Gastroesophageal sphincter (tissue), 3 donors: ENCODE measurements at regions not wholly inside any gene's neighbourhood (a gene's known extent, or its start where the extent isn't known, plus 50 kb on each side); places are given as distances from the start of the nearest gene placed in this dataset.

Experiments used
- CTCF ChIP-seq, 4 experiments: fragments of 200-600 bp in 2 of 4; fragments of 450-650 bp in 2 of 4; sonication (generic) in 1 of 4; IDR thresholded peaks; one replicate each; pipeline ENCODE4 v1.5.1; 2017 to 2019; ENCODE audit warnings: antibody characterized with exemption in 4 of 4, mild to moderate bottlenecking in 2 of 4, moderate library complexity in 2 of 4
- EP300 ChIP-seq: sonication (generic); formaldehyde crosslinking; IDR thresholded peaks from one replicate; pipeline ENCODE4 v1.6.1; 2017; ENCODE audit warnings: antibody characterized with exemption, mild to moderate bottlenecking
- POLR2A ChIP-seq, 2 donors: fragments of 450-650 bp; IDR thresholded peaks; one replicate each; pipeline ENCODE4 v1.6.1; 2017; ENCODE audit warnings: antibody characterized with exemption in 2 of 2, mild to moderate bottlenecking in 2 of 2, moderate library complexity in 1 of 2
- POLR2AphosphoS5 ChIP-seq: sonication (generic); formaldehyde crosslinking; IDR thresholded peaks from one replicate; pipeline ENCODE4 v1.6.1; 2017; ENCODE audit warnings: antibody characterized with exemption

DNA sequence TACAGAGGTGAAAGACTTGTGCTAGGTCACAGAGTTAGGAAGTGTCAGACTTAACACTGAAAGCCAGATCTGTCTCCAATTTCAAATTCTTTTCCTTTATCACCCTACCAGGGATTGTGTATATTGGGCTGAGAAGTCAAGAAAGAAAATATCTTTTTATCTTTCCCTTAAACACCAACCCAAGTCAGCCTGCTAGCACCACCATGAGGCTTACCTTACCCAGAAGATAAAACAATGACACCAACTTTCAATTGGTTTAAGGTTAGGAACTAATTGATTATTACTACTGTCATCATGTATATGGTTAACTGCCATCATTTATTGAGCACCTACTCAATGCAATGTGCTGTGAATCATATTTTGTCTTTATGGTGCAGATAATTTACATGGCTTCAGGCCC lies 178.9 kb upstream of the FOXD3 start:
- TF ChIP-seq POLR2AphosphoS5 (no peak), CTCF (IDR thresholded peaks at IDR 0.05) (no peak), POLR2A (IDR thresholded peaks at IDR 0.05) (no peak), EP300 (no peak)
